CD4-positive, alpha-beta T cell treated with Interferon alpha-2 for 1 hour (primary cell): ENCODE measurements at regions not wholly inside any gene's neighbourhood (a gene's known extent, or its start where the extent isn't known, plus 50 kb on each side); places are given as distances from the start of the nearest gene placed in this dataset.

Experiments used
- DNase-seq, 2 donors: peaks; one replicate each; pipeline ENCODE4 v3.0.0-alpha.2; 2020 to 2022

GRCh38 chr2:180734382-180734781 lies 246.0 kb upstream of the UBE2E3 start:
- DNase-seq = no peak

- DNase-seq = no peak
Observed at GRCh38 chr2:180733330-180733729, 247.1 kb upstream of the UBE2E3 start.

GRCh38 chr2:180732337-180732736 lies 248.1 kb upstream of the UBE2E3 start:
- DNase-seq = no peak

- no peak for DNase-seq
Observed at GRCh38 chr2:180730976-180731375, 249.4 kb upstream of the UBE2E3 start.

GRCh38 chr2:180728928-180729559 lies 251.4 kb upstream of the UBE2E3 start:
- no peak for DNase-seq

- DNase-seq = no peak
Observed at GRCh38 chr2:180723712-180724111, 256.7 kb upstream of the UBE2E3 start.

- no peak for DNase-seq
Observed at GRCh38 chr2:180722551-180723239, 257.7 kb upstream of the UBE2E3 start.

- DNase-seq = no peak
Observed at GRCh38 chr2:180720829-180721228, 259.6 kb upstream of the UBE2E3 start.

- no peak for DNase-seq
Observed at GRCh38 chr2:180717588-180717987, 262.8 kb upstream of the UBE2E3 start.

GRCh38 chr2:180716186-180717180 lies 263.9 kb upstream of the UBE2E3 start:
- no peak for DNase-seq

GRCh38 chr2:180715044-180715443 lies 265.4 kb upstream of the UBE2E3 start:
- no peak for DNase-seq

GRCh38 chr2:180709392-180710145 lies 270.8 kb upstream of the UBE2E3 start:
- no peak for DNase-seq

- DNase-seq = no peak
Observed at GRCh38 chr2:180707884-180708205, 272.6 kb upstream of the UBE2E3 start.

- no peak for DNase-seq
Observed at GRCh38 chr2:180707175-180707883, 273.1 kb upstream of the UBE2E3 start.

- DNase-seq = no peak
Observed at GRCh38 chr2:180706694-180707093, 273.7 kb upstream of the UBE2E3 start.

GRCh38 chr2:180705551-180705950 lies 274.9 kb upstream of the UBE2E3 start:
- no peak for DNase-seq

GRCh38 chr2:180705122-180705521 lies 275.3 kb upstream of the UBE2E3 start:
- DNase-seq = no peak

- no peak for DNase-seq
Observed at GRCh38 chr2:180699657-180700361, 280.6 kb upstream of the UBE2E3 start.

- no peak for DNase-seq
Observed at GRCh38 chr2:180698668-180699067, 281.7 kb upstream of the UBE2E3 start.

- DNase-seq = no peak
Observed at GRCh38 chr2:180695586-180696401, 284.6 kb upstream of the UBE2E3 start.
